GM13976 (cell line): ENCODE measurements at regions not wholly inside any gene's neighbourhood (a gene's known extent, or its start where the extent isn't known, plus 50 kb on each side); places are given as distances from the start of the nearest gene placed in this dataset.

Source experiments
- DNase-seq: peaks from one replicate; pipeline ENCODE4 v3.0.0; 2012; ENCODE audit warnings: low spot score
- in situ Hi-C: fragments of 300-500 bp; cut with MboI; formaldehyde crosslinking; loops from one replicate; pipeline ENCODE4 v1.12.0; 2022; ENCODE audit warnings: low sequenced_read_pairs, mixed read lengths, inconsistent platforms; ENCODE audit not compliant: unreplicated experiment
- TF ChIP-seq, protein P1 (sequence below): IDR thresholded peaks from 2 replicates; pipeline ENCODE4 v1.5.1; 2012; ENCODE audit warnings: borderline replicate concordance, mild to moderate bottlenecking; ENCODE audit not compliant: insufficient read depth; ENCODE audit errors: extremely low read depth, missing control alignments, control extremely low read depth

- no peak for DNase-seq
- TF ChIP-seq, protein P1, sequence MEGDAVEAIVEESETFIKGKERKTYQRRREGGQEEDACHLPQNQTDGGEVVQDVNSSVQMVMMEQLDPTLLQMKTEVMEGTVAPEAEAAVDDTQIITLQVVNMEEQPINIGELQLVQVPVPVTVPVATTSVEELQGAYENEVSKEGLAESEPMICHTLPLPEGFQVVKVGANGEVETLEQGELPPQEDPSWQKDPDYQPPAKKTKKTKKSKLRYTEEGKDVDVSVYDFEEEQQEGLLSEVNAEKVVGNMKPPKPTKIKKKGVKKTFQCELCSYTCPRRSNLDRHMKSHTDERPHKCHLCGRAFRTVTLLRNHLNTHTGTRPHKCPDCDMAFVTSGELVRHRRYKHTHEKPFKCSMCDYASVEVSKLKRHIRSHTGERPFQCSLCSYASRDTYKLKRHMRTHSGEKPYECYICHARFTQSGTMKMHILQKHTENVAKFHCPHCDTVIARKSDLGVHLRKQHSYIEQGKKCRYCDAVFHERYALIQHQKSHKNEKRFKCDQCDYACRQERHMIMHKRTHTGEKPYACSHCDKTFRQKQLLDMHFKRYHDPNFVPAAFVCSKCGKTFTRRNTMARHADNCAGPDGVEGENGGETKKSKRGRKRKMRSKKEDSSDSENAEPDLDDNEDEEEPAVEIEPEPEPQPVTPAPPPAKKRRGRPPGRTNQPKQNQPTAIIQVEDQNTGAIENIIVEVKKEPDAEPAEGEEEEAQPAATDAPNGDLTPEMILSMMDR: no peak
- in situ Hi-C loops: loop anchor here (25.0 kb wide), 1 partner anchor 560 kb away; no protein-coding TSS in a partner anchor
These were observed 62.7 kb downstream of the CCNL1 start for GRCh38 chr3:157097198-157097597.

- in situ Hi-C loops: loop anchor here (25.0 kb wide), 1 partner anchor 559 kb away; no protein-coding TSS in a partner anchor
- no peak for DNase-seq
- TF ChIP-seq, protein P1: no peak
These were observed 63.6 kb downstream of the CCNL1 start for GRCh38 chr3:157096328-157096727.
